Activated gamma-delta T cell (primary cell): ENCODE measurements at regions not wholly inside any gene's neighbourhood (a gene's known extent, or its start where the extent isn't known, plus 50 kb on each side); places are given as distances from the start of the nearest gene placed in this dataset.

Experiments used
- DNase-seq: peaks from one replicate; lab custom pipeline; 2025; lab: John Stamatoyannopoulos, UW

- DNase-seq = no peak
These were observed 57.9 kb upstream of the MAF start for GRCh38 chr16:79658301-79659033.

DNA sequence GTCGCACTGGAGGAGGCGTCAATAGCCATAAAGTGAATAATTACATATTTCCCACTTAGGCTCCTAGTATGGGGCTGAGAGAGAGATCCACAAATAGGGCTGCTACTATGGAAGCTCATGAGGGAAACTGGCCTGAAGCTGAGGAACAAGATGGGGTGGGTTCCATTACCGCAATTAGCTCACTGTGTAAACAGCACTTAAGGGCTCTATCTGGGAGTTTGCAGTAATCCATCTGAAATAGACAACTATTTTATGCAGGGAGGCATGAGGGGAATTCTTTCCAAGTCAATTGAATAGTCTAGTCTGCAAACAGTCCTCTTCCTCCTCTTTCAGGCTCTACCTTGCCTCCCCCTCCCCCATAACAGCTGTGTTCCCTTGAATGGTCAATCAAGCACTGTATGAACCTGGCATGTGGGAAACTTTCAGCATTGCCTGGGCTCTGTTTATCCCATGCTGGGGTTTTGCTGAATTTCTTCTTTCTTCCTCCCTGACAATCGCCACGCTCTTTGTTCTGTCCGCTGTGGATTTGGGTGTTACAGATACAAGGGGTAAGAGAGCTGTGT is 56.1 kb upstream of the MAF start:
- DNase-seq = no peak

DNA sequence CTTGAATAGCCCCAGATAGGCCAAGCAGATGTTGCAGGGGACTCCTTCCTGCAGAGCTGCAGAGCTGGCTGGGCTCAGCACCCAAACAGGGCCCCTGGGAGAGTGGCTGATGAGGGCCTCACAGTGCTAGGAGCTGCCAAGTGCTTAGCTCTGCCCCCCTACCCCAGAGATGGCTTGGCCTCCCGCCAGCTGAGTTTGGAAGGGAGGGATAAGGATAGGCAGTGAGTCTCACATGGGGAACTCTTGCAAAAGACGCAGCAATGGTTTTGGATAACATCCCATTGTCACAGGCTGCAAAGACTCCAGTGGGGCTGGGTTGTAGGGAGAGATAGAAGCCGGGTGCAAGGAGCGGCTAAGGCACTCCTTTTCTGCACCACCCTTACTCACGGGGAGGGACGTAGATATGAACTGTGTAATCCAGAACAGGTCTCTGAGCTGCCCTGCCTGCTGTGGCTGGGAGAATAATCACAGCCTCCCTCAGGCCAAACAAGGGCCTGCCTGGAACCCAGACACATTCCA is 52.9 kb upstream of the MAF start:
- no peak for DNase-seq

DNA sequence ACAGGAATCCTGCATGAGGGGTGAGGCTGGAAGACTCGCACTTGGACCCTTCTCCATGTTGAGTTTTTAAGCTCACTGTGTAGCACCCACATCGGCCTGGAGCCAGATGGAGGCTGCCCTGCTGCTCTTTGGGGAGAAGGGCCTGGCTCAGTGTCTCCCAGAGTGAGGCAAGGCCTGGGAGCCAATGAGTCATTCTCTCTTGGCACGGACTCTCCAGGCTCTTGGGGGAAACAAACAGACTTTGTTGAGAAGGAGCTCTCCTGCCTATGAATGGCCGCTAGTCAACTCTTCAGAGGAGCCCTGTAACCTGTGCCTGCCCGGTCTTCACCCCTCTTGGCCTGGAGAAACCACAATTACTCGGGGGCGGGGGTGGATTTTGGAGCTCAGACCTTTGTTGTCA is 50.8 kb upstream of the MAF start:
- no peak for DNase-seq
